Caki2 (cell line): ENCODE measurements at regions not wholly inside any gene's neighbourhood (a gene's known extent, or its start where the extent isn't known, plus 50 kb on each side); places are given as distances from the start of the nearest gene placed in this dataset.

Source experiments
- DNase-seq: peaks from one replicate; pipeline ENCODE4 v3.0.0-alpha.2; 2015; ENCODE audit warnings: low read depth
- in situ Hi-C: cut with HindIII; loops from 2 replicates; pipeline ENCODE4 v1.10.0; 2016; ENCODE audit warnings: low sequenced_read_pairs, low pct_unique_long_range_greater_than_20kb, mixed read lengths

DNA sequence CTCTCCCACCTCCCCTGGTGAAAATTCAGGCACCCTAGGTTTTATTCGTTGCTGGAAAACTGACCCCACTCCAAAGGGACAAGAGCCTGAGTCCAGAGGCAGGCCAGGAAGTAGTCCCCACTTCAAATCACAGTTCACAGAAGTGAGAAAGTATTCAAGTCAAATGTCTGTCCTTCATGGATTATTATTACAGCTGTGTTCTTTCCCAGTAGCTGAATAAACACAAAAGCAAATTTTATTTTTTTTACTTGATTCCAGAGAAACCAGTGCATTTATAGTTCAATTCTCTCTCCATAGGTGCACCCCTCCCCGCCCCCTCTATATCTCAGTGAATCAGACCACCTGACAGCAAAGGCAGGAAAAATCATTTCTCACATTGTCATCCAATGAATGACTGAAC, 113.8 kb upstream of the COL1A2 start:
- DNase-seq, result no peak
- in situ Hi-C loops, result no loop called here

- DNase-seq, result no peak
- in situ Hi-C loops, result no loop called here
Observed at GRCh38 chr7:94284104-94284503, 110.6 kb upstream of the COL1A2 start.

DNA sequence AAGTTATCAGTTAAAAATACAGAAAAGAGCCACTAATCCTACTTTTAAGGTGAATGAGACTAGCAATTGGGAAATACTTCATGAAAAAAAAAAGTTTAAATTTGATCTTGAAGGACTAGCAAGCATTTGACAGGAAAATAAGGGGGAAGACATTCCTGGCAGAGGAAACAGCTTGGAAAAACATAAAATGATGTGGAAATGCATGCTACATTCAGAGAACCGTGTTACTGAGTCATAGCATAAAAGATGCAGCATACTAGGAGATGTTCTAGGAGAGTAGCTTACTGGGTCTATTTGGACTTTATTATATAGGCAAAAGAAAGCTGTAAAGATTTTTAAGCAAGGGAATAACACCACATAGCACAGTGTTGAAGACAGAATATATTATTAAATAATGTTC, 108.6 kb upstream of the COL1A2 start:
- DNase-seq, result no peak
- in situ Hi-C loops, result no loop called here

DNA sequence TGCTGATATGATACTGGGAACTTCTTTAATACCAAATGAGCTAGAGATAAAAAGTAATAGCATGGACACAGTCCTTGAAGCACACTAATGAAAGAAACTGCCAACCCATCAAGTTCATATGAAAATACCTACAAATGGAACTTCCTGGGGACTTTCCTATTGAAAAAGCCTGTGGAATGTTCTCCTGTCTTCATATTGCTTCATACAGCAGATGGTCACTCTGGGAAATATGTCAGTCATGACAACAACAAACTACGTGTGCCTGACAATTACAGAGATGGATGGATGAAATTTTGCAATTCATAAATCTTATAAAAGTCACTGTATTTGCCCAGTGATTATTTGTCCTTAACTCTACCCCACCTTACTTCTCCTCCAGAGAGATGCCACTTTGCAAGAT, 106.6 kb upstream of the COL1A2 start:
- DNase-seq, result no peak
- in situ Hi-C loops, result no loop called here

GRCh38 chr7:94289071-94289470, 105.6 kb upstream of the COL1A2 start:
- in situ Hi-C loops, result no loop called here
- DNase-seq, result peak; percentile 53

DNA sequence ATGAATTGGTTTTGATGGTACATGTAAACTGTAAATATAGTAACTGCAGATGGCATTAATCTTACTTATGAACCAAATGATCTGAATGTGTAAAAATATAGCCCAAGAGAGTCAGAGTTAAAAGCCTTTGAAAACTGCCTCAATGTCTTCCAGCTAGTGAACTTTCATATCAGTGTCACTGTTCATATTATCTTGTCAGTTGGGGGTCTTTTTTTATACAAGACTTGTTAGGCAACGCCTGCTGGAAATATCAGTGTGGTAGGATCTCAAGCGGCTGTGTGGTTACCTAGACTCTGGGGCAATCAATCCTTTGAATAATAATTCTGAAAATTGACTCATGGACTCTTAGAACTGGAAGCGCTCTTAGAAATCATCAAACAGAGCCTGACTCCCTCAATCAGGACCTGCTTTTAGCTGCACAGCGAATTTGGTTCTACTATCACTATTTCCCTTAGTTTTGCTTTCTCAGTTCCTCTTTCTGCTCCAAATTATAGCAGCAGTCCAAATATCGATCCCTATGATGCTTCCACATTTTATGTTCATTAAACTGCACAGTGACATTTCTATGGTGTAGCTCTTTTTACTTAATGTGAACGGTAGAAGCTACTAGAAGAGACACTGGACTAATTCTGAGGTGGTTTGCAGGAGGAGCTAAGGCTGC, 100.1 kb upstream of the COL1A2 start:
- DNase-seq, result no peak
- in situ Hi-C loops, result no loop called here

GRCh38 chr7:94295850-94296249, 98.8 kb upstream of the COL1A2 start:
- peak; percentile 26 for DNase-seq
- in situ Hi-C loops, result no loop called here

- no peak for DNase-seq
Observed at GRCh38 chr7:94296881-94297280, 97.8 kb upstream of the COL1A2 start.

DNA sequence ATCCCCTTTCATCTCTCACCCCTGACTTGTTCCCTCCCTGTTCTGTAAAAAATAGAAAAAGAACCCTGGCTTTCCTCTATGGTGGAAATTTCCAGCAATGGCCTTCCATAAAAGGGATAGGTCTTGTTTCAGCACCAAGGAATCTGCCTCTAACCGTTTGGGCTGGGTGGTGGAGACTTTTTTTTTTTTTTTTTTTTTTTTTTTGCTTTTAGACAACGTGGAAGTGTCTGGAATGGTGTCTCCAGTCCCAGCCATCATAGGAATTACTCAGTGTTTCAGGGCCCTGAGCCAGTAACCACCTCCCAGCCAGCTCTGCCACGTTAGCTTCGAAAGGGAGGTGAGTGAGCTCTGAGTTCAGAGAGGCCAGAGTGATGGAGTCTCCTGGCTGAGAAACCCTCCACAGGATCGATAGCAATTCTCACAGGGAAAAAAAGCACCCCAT, 97.3 kb upstream of the COL1A2 start:
- no peak for DNase-seq
- in situ Hi-C loops, result no loop called here

More at GRCh38 chr7:94296881-94297280, 97.8 kb upstream of the COL1A2 start:
- in situ Hi-C loops, result no loop called here

DNA sequence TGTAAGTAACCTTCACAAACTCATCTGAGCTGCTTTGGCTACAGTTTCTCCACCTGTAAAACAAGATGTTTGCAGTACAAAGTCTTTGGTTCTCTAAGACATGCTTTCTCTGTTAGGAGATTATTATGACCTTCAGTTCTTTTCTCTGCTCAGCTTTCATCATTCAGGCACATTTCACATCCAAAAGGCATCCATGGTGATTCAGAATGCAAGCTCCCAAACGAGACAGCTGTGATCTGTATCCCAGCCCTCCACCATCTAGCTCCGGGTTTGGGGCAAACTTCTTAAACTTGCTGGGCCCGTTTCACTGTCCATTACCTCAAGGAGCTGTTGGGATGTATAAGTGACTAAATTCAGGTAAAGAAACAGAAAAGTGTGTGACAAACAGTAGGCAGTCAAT, 95.8 kb upstream of the COL1A2 start:
- DNase-seq, result no peak
- in situ Hi-C loops, result no loop called here

DNA sequence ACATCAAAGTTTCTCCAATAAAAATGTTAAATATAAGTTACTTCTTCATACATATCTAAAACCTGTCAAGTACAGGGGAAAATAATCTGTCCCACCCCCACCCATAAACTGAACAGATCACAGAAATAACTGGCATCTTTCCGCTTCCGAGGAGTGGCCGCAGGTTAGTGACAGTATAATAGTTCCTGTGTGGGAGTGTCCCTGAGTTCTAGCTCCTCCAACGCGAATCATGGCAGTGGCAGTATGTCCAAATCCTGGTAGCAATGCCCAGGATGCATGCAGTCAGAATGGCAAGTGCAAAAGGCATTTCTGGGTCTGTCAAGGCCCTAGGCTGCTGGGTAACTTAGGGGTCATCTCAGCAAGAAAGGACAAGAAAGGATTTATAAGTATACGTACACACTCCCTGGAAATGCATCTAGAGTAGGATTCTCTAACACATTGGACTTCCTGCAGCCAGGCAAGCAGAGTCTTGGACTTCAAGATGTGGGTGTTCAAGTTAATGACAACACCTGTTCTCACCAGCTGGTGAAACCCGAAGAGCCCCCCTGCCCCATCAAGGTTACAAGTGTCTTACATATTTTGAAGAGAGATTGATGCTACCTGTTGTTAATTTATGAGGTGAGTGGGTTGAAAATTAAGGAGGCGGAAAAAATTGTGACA, 94.4 kb upstream of the COL1A2 start:
- in situ Hi-C loops, result no loop called here
- DNase-seq, result no peak

- in situ Hi-C loops, result no loop called here
Observed at GRCh38 chr7:94301024-94301586, 93.6 kb upstream of the COL1A2 start.

DNA sequence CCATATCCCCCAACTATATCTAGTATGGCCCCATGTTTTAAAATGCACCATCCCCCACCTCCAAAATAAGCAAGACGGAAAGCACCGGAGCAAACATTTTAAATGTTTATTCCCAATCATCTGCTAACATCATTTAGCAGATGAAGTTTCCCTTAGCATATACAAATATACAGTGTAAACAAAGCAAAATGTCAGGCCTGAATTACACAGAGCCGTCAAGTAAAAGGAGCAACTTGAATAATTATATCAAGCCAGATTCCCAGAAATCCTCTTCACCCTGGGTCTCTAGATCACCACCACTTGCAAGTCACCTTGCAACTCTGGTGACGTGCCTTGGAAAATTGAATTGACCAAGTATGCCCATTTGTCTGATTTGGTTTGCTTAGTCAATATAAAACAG, 91.6 kb upstream of the COL1A2 start:
- in situ Hi-C loops, result no loop called here
- no peak for DNase-seq

More at GRCh38 chr7:94301024-94301586, 93.6 kb upstream of the COL1A2 start:
- peak; percentile 80 for DNase-seq

- in situ Hi-C loops, result no loop called here
- DNase-seq, result no peak
Observed at GRCh38 chr7:94303695-94304094, 91.0 kb upstream of the COL1A2 start.

GRCh38 chr7:94304878-94305277, 89.8 kb upstream of the COL1A2 start:
- no peak for DNase-seq
- in situ Hi-C loops, result no loop called here

DNA sequence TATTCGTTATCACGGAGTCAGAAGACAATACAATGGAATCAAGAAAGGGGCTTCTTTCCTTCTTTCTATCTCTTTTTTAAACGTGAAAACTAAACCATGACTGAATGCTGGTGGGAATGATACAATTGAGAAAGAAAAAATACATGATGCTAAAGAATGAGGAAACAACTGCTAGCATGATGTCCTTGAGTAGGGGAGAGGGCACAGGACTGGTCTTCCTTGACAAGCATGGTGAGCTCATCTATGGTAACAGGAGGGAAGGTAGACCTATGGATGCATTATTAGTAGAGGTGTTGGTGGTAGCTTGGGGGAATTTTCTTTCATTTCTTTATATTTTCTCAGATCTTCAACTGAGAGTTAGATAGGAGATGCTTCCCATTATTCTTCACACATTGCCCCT, 88.9 kb upstream of the COL1A2 start:
- DNase-seq, result no peak
- in situ Hi-C loops, result no loop called here

GRCh38 chr7:94307399-94308048, 87.2 kb upstream of the COL1A2 start:
- in situ Hi-C loops, result no loop called here
- DNase-seq, result no peak

- in situ Hi-C loops, result no loop called here
- no peak for DNase-seq
Observed at GRCh38 chr7:94311515-94311914, 83.2 kb upstream of the COL1A2 start.

DNA sequence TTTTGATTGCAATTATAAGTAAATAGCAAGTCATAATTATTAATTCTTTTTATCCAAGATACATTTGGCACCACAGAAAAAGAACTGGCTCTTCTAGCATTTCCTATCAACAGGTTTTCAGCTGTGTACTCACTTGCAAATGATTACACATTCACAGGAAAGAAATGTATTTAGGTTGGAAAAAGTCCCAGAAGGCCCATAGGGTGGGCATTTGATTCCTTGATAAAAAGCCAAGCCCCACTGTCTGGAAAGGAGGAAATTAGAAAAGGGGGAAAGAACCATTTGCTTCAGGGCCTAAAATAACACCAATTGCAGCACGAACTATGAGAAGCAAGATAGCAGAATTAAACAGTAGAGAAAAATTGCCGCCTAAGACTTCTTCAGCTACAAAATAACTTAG, 80.8 kb upstream of the COL1A2 start:
- no peak for DNase-seq

More for the DNA sequence above, 80.8 kb upstream of the COL1A2 start:
- in situ Hi-C loops, result no loop called here
